ENCODE measurements at regions not wholly inside any gene's neighbourhood (a gene's known extent, or its start where the extent isn't known, plus 50 kb on each side); places are given as distances from the start of the nearest gene placed in this dataset.

DNA sequence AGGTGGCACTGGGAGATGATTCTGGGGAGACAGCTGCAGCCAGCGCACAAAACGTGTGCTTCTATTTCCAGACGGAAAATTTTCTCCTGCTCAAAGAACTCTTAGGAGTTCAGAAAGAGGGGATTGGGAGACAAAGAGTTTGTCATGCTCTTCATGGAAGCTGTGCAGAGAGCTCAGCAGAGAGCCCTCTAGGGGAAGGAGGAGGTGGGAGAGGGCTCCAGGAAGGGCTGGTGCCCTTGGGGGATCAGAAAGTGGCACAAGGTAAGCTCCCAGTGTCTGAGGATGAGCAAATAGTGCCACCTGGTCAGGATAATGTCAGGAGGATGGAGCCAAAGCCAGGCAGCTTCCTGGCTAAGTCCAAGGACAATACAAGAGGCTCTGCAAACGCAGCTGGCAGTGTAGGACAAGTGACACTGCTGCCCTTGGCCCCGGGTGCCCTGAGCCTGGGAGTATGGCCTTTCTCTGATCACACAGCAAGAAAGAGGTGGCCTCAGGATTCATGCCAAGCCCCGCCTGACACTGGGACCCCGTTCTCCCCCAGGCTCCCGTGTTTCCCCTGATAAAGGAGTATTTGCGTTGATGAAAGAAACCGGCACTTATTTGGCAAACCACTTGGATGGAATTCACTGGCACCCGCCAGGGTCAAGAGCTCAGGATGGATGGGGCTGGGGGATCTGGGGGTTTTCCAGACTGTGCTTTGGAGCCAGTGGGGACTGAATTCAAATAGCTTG is 254.0 kb downstream of the PTPRU start:
- TF ChIP-seq POLR2A (IDR thresholded peaks at IDR 0.05) (no peak), POLR2AphosphoS5 (IDR thresholded peaks at IDR 0.05) (no peak)
- TF ChIP-seq, protein P1, sequence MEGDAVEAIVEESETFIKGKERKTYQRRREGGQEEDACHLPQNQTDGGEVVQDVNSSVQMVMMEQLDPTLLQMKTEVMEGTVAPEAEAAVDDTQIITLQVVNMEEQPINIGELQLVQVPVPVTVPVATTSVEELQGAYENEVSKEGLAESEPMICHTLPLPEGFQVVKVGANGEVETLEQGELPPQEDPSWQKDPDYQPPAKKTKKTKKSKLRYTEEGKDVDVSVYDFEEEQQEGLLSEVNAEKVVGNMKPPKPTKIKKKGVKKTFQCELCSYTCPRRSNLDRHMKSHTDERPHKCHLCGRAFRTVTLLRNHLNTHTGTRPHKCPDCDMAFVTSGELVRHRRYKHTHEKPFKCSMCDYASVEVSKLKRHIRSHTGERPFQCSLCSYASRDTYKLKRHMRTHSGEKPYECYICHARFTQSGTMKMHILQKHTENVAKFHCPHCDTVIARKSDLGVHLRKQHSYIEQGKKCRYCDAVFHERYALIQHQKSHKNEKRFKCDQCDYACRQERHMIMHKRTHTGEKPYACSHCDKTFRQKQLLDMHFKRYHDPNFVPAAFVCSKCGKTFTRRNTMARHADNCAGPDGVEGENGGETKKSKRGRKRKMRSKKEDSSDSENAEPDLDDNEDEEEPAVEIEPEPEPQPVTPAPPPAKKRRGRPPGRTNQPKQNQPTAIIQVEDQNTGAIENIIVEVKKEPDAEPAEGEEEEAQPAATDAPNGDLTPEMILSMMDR (IDR thresholded peaks at IDR 0.05) = no peak
